ENCODE measurements at regions not wholly inside any gene's neighbourhood (a gene's known extent, or its start where the extent isn't known, plus 50 kb on each side); places are given as distances from the start of the nearest gene placed in this dataset.
"Not testable (repeated sequence)": the region's sequence is repeated elsewhere in the genome, so short reads cannot be mapped to it uniquely, and the experiment has no call there.

- not testable (repeated sequence) for DNase-seq (ENCODE audit: low read depth in 2 of 2)
These were observed 148.0 kb downstream of the LAT start for GRCh38 chr16:29132869-29133268.

- not testable (repeated sequence) for DNase-seq (ENCODE audit: low read depth in 2 of 2)
These were observed 147.6 kb downstream of the LAT start for GRCh38 chr16:29132444-29132843.

- not testable (repeated sequence) for DNase-seq (ENCODE audit: low read depth in 2 of 2)
These were observed 146.3 kb downstream of the LAT start for GRCh38 chr16:29130901-29131851.

GRCh38 chr16:29130131-29130711 is 145.4 kb downstream of the LAT start:
- DNase-seq (ENCODE audit: low read depth in 2 of 2): not testable (repeated sequence)

- DNase-seq (ENCODE audit: low read depth in 2 of 2): not testable (repeated sequence)
These were observed 144.7 kb downstream of the LAT start for GRCh38 chr16:29129458-29130038.

- not testable (repeated sequence) for DNase-seq (ENCODE audit: low read depth in 2 of 2)
These were observed 144.0 kb downstream of the LAT start for GRCh38 chr16:29128732-29129457.

- DNase-seq (ENCODE audit: low read depth in 2 of 2): not testable (repeated sequence)
These were observed 143.1 kb downstream of the LAT start for GRCh38 chr16:29127806-29128420.

- no peak for DNase-seq (ENCODE audit: low read depth in 2 of 2)
These were observed 141.8 kb downstream of the LAT start for GRCh38 chr16:29126616-29127015.

GRCh38 chr16:29126057-29126494 is 141.2 kb downstream of the LAT start:
- DNase-seq (ENCODE audit: low read depth in 2 of 2): no peak

GRCh38 chr16:29124828-29125227 is 140.0 kb downstream of the LAT start:
- DNase-seq (ENCODE audit: low read depth in 2 of 2): no peak

- DNase-seq (ENCODE audit: low read depth in 2 of 2): not testable (repeated sequence)
These were observed 139.3 kb downstream of the LAT start for GRCh38 chr16:29124162-29124561.

GRCh38 chr16:29120680-29121079 is 135.8 kb downstream of the LAT start:
- DNase-seq (ENCODE audit: low read depth in 2 of 2): not testable (repeated sequence)

- DNase-seq (ENCODE audit: low read depth in 2 of 2): peak in 1 of 2 donors; percentile 17
These were observed 133.6 kb downstream of the LAT start for GRCh38 chr16:29118301-29118957.

GRCh38 chr16:29117631-29118030 is 132.8 kb downstream of the LAT start:
- DNase-seq (ENCODE audit: low read depth in 2 of 2): no peak

GRCh38 chr16:29116980-29117379 is 132.1 kb downstream of the LAT start:
- DNase-seq (ENCODE audit: low read depth in 2 of 2): no peak

GRCh38 chr16:29116207-29116606 is 131.4 kb downstream of the LAT start:
- DNase-seq (ENCODE audit: low read depth in 2 of 2): not testable (repeated sequence)

- not testable (repeated sequence) for DNase-seq (ENCODE audit: low read depth in 2 of 2)
These were observed 130.9 kb downstream of the LAT start for GRCh38 chr16:29115802-29116141.

- DNase-seq (ENCODE audit: low read depth in 2 of 2): not testable (repeated sequence)
These were observed 130.3 kb downstream of the LAT start for GRCh38 chr16:29114989-29115801.

GRCh38 chr16:29114574-29114973 is 129.7 kb downstream of the LAT start:
- no peak for DNase-seq (ENCODE audit: low read depth in 2 of 2)

GRCh38 chr16:29113446-29113845 is 128.6 kb downstream of the LAT start:
- DNase-seq (ENCODE audit: low read depth in 2 of 2): not testable (repeated sequence)

Measured in stimulated activated CD8-positive, alpha-beta memory T cell treated with anti-CD3 and anti-CD28 coated beads, Interleukin-15, amount 100 ng/mL, for 4 hours (primary cell).